ENCODE measurements at regions not wholly inside any gene's neighbourhood (a gene's known extent, or its start where the extent isn't known, plus 50 kb on each side); places are given as distances from the start of the nearest gene placed in this dataset.

DNA sequence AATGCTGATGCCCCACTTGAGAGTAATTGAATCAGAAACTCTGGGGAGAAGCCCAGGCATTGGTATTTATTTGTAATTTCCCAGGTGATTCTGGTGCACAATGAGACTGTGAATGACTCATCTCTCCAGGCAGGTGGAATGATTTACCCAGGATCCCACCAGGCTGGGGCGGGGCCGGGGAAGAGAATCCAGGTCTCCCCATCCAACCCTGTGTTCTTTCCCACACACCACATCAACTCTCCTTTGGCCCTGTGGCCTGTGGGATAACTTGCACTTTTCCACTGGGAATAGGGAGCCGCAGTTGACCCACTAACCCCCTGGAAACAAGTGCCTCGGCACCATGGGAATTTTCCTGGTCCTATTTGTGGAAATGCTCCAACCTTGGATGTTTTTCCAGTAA, 409.8 kb downstream of the ZNF521 start:
- CTCF ChIA-PET (ENCODE audit: partially characterized antibody): no interaction called here
- Histone ChIP-seq H4K8ac (ENCODE audit: extremely low read depth, insufficient read depth, low read length) (no peak overlapping the region), H2AK5ac (ENCODE audit: low read depth, low read length) (no peak overlapping the region), H3K36me3 (ENCODE audit: control insufficient read depth in 2 of 4, insufficient read depth in 4 of 4, low read length in 3 of 4) (no peaks in the 10 kb centered on the region), H3K23ac (ENCODE audit: insufficient read length) (no peak overlapping the region), H3K79me2 (ENCODE audit: control insufficient read depth in 1 of 2, insufficient read depth in 2 of 2, low read length in 2 of 2) (no peaks in the 10 kb centered on the region), H2BK120ac (replicated peaks; ENCODE audit: low read depth, low read length) (no peak overlapping the region), H3K56ac (replicated peaks; ENCODE audit: insufficient read length, low read depth, low read length) (no peak overlapping the region), H2BK15ac (ENCODE audit: low read length) (no peak overlapping the region), H2BK5ac (ENCODE audit: low read depth, low read length) (no peak overlapping the region), H3K23me2 (ENCODE audit: low read depth, low read length) (no peaks in the 10 kb centered on the region), H4K20me1 (replicated peaks in 1 of 2; ENCODE audit: control insufficient read depth in 1 of 2, insufficient read depth in 2 of 2, low read length in 2 of 2) (no peaks in the 10 kb centered on the region), H3K27me3 (replicated peaks in 1 of 4; ENCODE audit: control insufficient read depth in 3 of 4, extremely low read depth in 1 of 4, insufficient read depth in 3 of 4, low read length in 3 of 4) (no peaks in the 10 kb centered on the region; a peak in 1 of 7 replicates), H3K27ac (ENCODE audit: low read depth, low read length) (no peak overlapping the region), H3K14ac (ENCODE audit: insufficient read length) (no peak overlapping the region), H3K79me1 (ENCODE audit: low read depth, low read length) (no peaks in the 10 kb centered on the region), H2BK20ac (ENCODE audit: low read length) (no peak overlapping the region), H2AFZ (ENCODE audit: low read length) (no peak overlapping the region), H4K5ac (ENCODE audit: insufficient read length, low read depth, low read length) (no peak overlapping the region), H3K4ac (replicated peaks; ENCODE audit: insufficient read length, low read depth, low read length) (no peak overlapping the region), H3K4me1 (replicated peaks in 1 of 4; ENCODE audit: control insufficient read depth in 3 of 4, insufficient read depth in 4 of 4, low read length in 3 of 4) (peaks cover 0 to 4% (median 0%) of the 10 kb centered on the region in 4 experiments; a peak in 1 of 7 replicates), H2BK12ac (ENCODE audit: low read depth, low read length) (no peak overlapping the region), H3K4me2 (ENCODE audit: insufficient read depth in 1 of 2, low read depth in 2 of 2, low read length in 2 of 2) (no peak overlapping the region), H3K9me3 (ENCODE audit: insufficient read depth in 2 of 2, low read depth in 1 of 2, low read length in 1 of 2) (no peaks in the 10 kb centered on the region), H3K4me3 (ENCODE audit: extremely low read depth in 1 of 4, insufficient read depth in 2 of 4, low read depth in 3 of 4, low read length in 4 of 4) (no peak overlapping the region), H3K9ac (replicated peaks in 1 of 4; ENCODE audit: extremely low read depth in 1 of 4, low read depth in 3 of 4, low read length in 3 of 4) (no peak overlapping the region), H4K91ac (replicated peaks; ENCODE audit: insufficient read length, low read length) (no peak overlapping the region), H3K18ac (ENCODE audit: extremely low read depth, low read length) (no peak overlapping the region)
- FAIRE-seq (no peak), DNase-seq (ENCODE audit: low read depth in 1 of 2, low spot score in 2 of 2) (no peak)
- 90% methylated on average over 4 of the region's 4 CpGs; no CpG with 5 or more reads in 1 of the 2 experiments for WGBS, 2 experiments (ENCODE audit: extremely low coverage in 1 of 2, insufficient coverage in 1 of 2, insufficient read length in 1 of 2, insufficient replicate concordance in 2 of 2, low coverage in 1 of 2, low lambda C conversion rate in 2 of 2, missing lambda C conversion rate in 1 of 2)
- TF ChIP-seq MAFK (IDR thresholded peaks at IDR 0.05; ENCODE audit: low read depth, low read length) (no peak), GABPA (IDR thresholded peaks at IDR 0.05; ENCODE audit: borderline replicate concordance, insufficient read depth, low read length) (no peak), MAX (IDR thresholded peaks at IDR 0.05) (no peak), EZH2 (IDR thresholded peaks at IDR 0.05; ENCODE audit: low read depth, low read length, severe bottlenecking) (no peak)
- POLR2A ChIA-PET (ENCODE audit: partially characterized antibody): no interaction called here
